BLaER1 (cell line): ENCODE measurements at regions not wholly inside any gene's neighbourhood (a gene's known extent, or its start where the extent isn't known, plus 50 kb on each side); places are given as distances from the start of the nearest gene placed in this dataset.

Experiments
- H3K27ac ChIP-seq: shearing (Covaris generic); formaldehyde crosslinking; 2 replicates; pipeline ENCODE4 v1.8.1; 2022
- H3K27me3 ChIP-seq: shearing (Covaris generic); formaldehyde crosslinking; 2 replicates; pipeline ENCODE4 v1.8.1; 2022
- H3K36me3 ChIP-seq: shearing (Covaris generic); formaldehyde crosslinking; 2 replicates; pipeline ENCODE4 v1.8.1; 2022
- H3K4me1 ChIP-seq: shearing (Covaris generic); formaldehyde crosslinking; 2 replicates; pipeline ENCODE4 v1.8.1; 2022
- H3K4me2 ChIP-seq: shearing (Covaris generic); formaldehyde crosslinking; 2 replicates; pipeline ENCODE4 v1.8.1; 2022
- H3K4me3 ChIP-seq: shearing (Covaris generic); formaldehyde crosslinking; 2 replicates; pipeline ENCODE4 v1.8.1; 2022
- H3K9ac ChIP-seq: shearing (Covaris generic); formaldehyde crosslinking; 2 replicates; pipeline ENCODE4 v1.8.1; 2022
- H3K9me3 ChIP-seq: shearing (Covaris generic); formaldehyde crosslinking; 2 replicates; pipeline ENCODE4 v1.8.1; 2022
- H4K20me1 ChIP-seq: shearing (Covaris generic); formaldehyde crosslinking; 2 replicates; pipeline ENCODE4 v1.8.1; 2022
- Cebpa-rat ChIP-seq: shearing (Covaris generic); IDR thresholded peaks from 2 replicates; pipeline ENCODE4 v1.8.1; 2022

- no peak for TF ChIP-seq Cebpa-rat
- no peak overlapping the region for H3K9ac ChIP-seq
- no peaks in the 10 kb centered on the region for H3K4me1 ChIP-seq
- H3K4me3 ChIP-seq, result no peak overlapping the region
- H3K27me3 ChIP-seq, result no peaks in the 10 kb centered on the region
- no peaks in the 10 kb centered on the region for H3K9me3 ChIP-seq
- no peak overlapping the region for H3K4me2 ChIP-seq
- H4K20me1 ChIP-seq, result no peaks in the 10 kb centered on the region
- no peak overlapping the region for H3K27ac ChIP-seq
- no peaks in the 10 kb centered on the region for H3K36me3 ChIP-seq
Measured at GRCh38 chr9:90322296-90322695, 320.3 kb downstream of the DIRAS2 start.

- no peaks in the 10 kb centered on the region for H4K20me1 ChIP-seq
- H3K9ac ChIP-seq, result no peak overlapping the region
- H3K4me3 ChIP-seq, result no peak overlapping the region
- H3K27ac ChIP-seq, result no peak overlapping the region
- H3K9me3 ChIP-seq, result no peaks in the 10 kb centered on the region
- no peaks in the 10 kb centered on the region for H3K36me3 ChIP-seq
- TF ChIP-seq Cebpa-rat, result no peak
- H3K4me1 ChIP-seq, result no peaks in the 10 kb centered on the region
- no peak overlapping the region for H3K4me2 ChIP-seq
- no peaks in the 10 kb centered on the region for H3K27me3 ChIP-seq
Measured at GRCh38 chr9:90325913-90326653, 316.5 kb downstream of the DIRAS2 start.

- Histone ChIP-seq H3K4me3 (no peak overlapping the region), H4K20me1 (no peaks in the 10 kb centered on the region), H3K36me3 (no peaks in the 10 kb centered on the region), H3K9ac (no peak overlapping the region), H3K9me3 (no peaks in the 10 kb centered on the region), H3K27me3 (no peaks in the 10 kb centered on the region), H3K4me2 (no peak overlapping the region), H3K27ac (no peak overlapping the region), H3K4me1 (no peaks in the 10 kb centered on the region)
- TF ChIP-seq Cebpa-rat, result no peak
Measured at GRCh38 chr9:90330231-90330630, 312.4 kb downstream of the DIRAS2 start.

GRCh38 chr9:90331826-90332575, 310.6 kb downstream of the DIRAS2 start:
- Histone ChIP-seq H4K20me1 (no peaks in the 10 kb centered on the region), H3K4me3 (no peak overlapping the region), H3K27ac (no peak overlapping the region), H3K4me1 (no peaks in the 10 kb centered on the region), H3K36me3 (no peaks in the 10 kb centered on the region), H3K9ac (no peak overlapping the region), H3K4me2 (no peak overlapping the region), H3K9me3 (no peaks in the 10 kb centered on the region), H3K27me3 (no peaks in the 10 kb centered on the region)
- TF ChIP-seq Cebpa-rat, result no peak

GRCh38 chr9:90333226-90333625, 309.4 kb downstream of the DIRAS2 start:
- Histone ChIP-seq H3K4me3 (no peak overlapping the region), H3K9ac (no peak overlapping the region), H3K36me3 (no peaks in the 10 kb centered on the region), H4K20me1 (no peaks in the 10 kb centered on the region), H3K27ac (no peak overlapping the region), H3K4me1 (no peaks in the 10 kb centered on the region), H3K4me2 (no peak overlapping the region), H3K9me3 (no peaks in the 10 kb centered on the region), H3K27me3 (no peaks in the 10 kb centered on the region)
- TF ChIP-seq Cebpa-rat, result no peak

- Histone ChIP-seq H3K27me3 (no peaks in the 10 kb centered on the region), H3K4me1 (no peaks in the 10 kb centered on the region), H4K20me1 (no peaks in the 10 kb centered on the region), H3K27ac (no peak overlapping the region), H3K9me3 (no peaks in the 10 kb centered on the region), H3K4me3 (no peak overlapping the region), H3K9ac (no peak overlapping the region), H3K4me2 (no peak overlapping the region), H3K36me3 (no peaks in the 10 kb centered on the region)
- TF ChIP-seq Cebpa-rat, result no peak
Measured at GRCh38 chr9:90340421-90340820, 302.2 kb downstream of the DIRAS2 start.

- Histone ChIP-seq H3K4me2 (no peak overlapping the region), H3K9me3 (no peaks in the 10 kb centered on the region), H4K20me1 (no peaks in the 10 kb centered on the region), H3K4me3 (no peak overlapping the region), H3K27me3 (no peaks in the 10 kb centered on the region), H3K4me1 (no peaks in the 10 kb centered on the region), H3K27ac (no peak overlapping the region), H3K9ac (no peak overlapping the region), H3K36me3 (no peaks in the 10 kb centered on the region)
- TF ChIP-seq Cebpa-rat, result no peak
Measured at GRCh38 chr9:90342607-90343006, 300.0 kb downstream of the DIRAS2 start.

- no peaks in the 10 kb centered on the region for H3K4me1 ChIP-seq
- H3K9ac ChIP-seq, result no peak overlapping the region
- H3K4me2 ChIP-seq, result no peak overlapping the region
- TF ChIP-seq Cebpa-rat, result no peak
- no peak overlapping the region for H3K4me3 ChIP-seq
- H3K9me3 ChIP-seq, result no peaks in the 10 kb centered on the region
- no peaks in the 10 kb centered on the region for H4K20me1 ChIP-seq
- no peaks in the 10 kb centered on the region for H3K27me3 ChIP-seq
- H3K36me3 ChIP-seq, result no peaks in the 10 kb centered on the region
- H3K27ac ChIP-seq, result no peak overlapping the region
Measured at GRCh38 chr9:90343366-90343765, 299.3 kb downstream of the DIRAS2 start.

GRCh38 chr9:90343991-90344390, 298.6 kb downstream of the DIRAS2 start:
- no peak for TF ChIP-seq Cebpa-rat
- Histone ChIP-seq H3K4me1 (no peaks in the 10 kb centered on the region), H3K27me3 (no peaks in the 10 kb centered on the region), H3K4me2 (no peak overlapping the region), H3K9me3 (no peaks in the 10 kb centered on the region), H4K20me1 (no peaks in the 10 kb centered on the region), H3K9ac (no peak overlapping the region), H3K4me3 (no peak overlapping the region), H3K27ac (no peak overlapping the region), H3K36me3 (no peaks in the 10 kb centered on the region)

- no peak overlapping the region for H3K4me2 ChIP-seq
- no peaks in the 10 kb centered on the region for H3K36me3 ChIP-seq
- H4K20me1 ChIP-seq, result no peaks in the 10 kb centered on the region
- TF ChIP-seq Cebpa-rat, result no peak
- no peaks in the 10 kb centered on the region for H3K27me3 ChIP-seq
- H3K9me3 ChIP-seq, result no peaks in the 10 kb centered on the region
- no peak overlapping the region for H3K4me3 ChIP-seq
- H3K4me1 ChIP-seq, result no peaks in the 10 kb centered on the region
- H3K27ac ChIP-seq, result no peak overlapping the region
- no peak overlapping the region for H3K9ac ChIP-seq
Measured at GRCh38 chr9:90365666-90366065, 277.0 kb downstream of the DIRAS2 start.
